Choroid plexus epithelial cell (primary cell): ENCODE measurements at regions not wholly inside any gene's neighbourhood (a gene's known extent, or its start where the extent isn't known, plus 50 kb on each side); places are given as distances from the start of the nearest gene placed in this dataset.

Source experiments
- DNase-seq: peaks from one replicate; pipeline ENCODE4 v3.0.0-alpha.2; 2010; ENCODE audit warnings: low read depth
- H3K4me3 ChIP-seq: 2 replicates; pipeline ENCODE4 v1.5.1; 2011; ENCODE audit warnings: low read depth, mild to moderate bottlenecking, control low read depth, low read length, moderate library complexity
- TF ChIP-seq, protein P1 (sequence below): conservative IDR thresholded peaks from 2 replicates; pipeline ENCODE4 v1.5.1; 2011; ENCODE audit warnings: low read depth, mild to moderate bottlenecking, control low read depth, inconsistent platforms, low read length, moderate library complexity

DNA sequence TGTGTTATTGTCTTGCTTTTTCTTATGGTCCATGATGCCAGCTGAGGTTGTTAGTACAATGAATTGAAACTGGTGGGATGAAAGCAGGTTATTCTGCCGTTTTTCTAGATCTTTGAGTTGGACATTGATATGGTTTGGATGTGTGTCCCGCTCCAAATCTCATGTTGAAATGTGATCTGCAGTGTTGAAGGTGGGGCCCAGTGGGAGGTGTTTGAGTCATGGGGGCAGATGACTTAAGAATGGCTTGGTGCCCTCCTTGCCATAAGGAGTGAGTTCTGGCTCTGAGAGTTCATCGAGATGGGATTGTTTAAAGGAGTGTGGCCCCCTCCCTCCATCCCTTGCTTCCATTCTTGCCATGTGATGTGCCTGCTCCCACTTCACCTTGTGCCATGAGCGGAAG, 80.3 kb upstream of the PIAS1 start:
- TF ChIP-seq, protein P1, sequence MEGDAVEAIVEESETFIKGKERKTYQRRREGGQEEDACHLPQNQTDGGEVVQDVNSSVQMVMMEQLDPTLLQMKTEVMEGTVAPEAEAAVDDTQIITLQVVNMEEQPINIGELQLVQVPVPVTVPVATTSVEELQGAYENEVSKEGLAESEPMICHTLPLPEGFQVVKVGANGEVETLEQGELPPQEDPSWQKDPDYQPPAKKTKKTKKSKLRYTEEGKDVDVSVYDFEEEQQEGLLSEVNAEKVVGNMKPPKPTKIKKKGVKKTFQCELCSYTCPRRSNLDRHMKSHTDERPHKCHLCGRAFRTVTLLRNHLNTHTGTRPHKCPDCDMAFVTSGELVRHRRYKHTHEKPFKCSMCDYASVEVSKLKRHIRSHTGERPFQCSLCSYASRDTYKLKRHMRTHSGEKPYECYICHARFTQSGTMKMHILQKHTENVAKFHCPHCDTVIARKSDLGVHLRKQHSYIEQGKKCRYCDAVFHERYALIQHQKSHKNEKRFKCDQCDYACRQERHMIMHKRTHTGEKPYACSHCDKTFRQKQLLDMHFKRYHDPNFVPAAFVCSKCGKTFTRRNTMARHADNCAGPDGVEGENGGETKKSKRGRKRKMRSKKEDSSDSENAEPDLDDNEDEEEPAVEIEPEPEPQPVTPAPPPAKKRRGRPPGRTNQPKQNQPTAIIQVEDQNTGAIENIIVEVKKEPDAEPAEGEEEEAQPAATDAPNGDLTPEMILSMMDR = no peak
- H3K4me3 ChIP-seq = no peak overlapping the region
- DNase-seq = no peak

- TF ChIP-seq, protein P1 = no peak
Observed at GRCh38 chr15:67976506-67977073, 77.5 kb upstream of the PIAS1 start.

DNA sequence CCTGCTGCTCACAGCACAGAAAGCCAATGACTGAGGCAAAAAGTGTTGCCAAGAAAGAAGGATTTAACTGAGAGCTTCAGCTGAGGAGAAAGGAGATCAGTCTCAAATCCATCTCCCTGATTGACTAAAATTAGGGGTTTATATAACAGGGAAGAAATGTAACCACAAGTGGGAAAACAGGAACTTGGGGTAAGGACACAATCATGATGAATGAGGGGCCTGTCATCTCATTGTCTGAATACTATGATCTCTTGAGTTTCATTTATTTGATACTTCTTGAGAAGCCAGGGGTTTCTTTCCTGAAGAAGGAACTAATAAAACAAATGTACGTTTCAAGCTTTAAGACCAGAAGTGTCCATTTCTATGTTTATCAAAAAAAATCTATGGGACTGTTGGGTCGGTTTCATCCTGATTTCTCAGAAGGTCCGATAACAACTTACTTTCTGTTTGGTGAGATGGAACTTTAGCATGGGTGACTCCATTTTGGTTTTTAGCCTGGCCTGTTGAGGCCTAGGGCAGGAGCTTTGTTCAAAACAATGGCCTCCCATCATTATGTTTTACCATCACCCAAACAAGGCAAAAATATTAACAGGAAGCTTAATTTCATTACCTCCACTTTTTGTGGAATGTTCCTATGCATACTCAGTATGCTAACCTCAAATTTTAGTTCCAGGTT, 76.6 kb upstream of the PIAS1 start:
- H3K4me3 ChIP-seq = no peak overlapping the region
- no peak for DNase-seq
- TF ChIP-seq, protein P1 = no peak

More at GRCh38 chr15:67976506-67977073, 77.5 kb upstream of the PIAS1 start:
- H3K4me3 ChIP-seq = no peak overlapping the region
- no peak for DNase-seq

DNA sequence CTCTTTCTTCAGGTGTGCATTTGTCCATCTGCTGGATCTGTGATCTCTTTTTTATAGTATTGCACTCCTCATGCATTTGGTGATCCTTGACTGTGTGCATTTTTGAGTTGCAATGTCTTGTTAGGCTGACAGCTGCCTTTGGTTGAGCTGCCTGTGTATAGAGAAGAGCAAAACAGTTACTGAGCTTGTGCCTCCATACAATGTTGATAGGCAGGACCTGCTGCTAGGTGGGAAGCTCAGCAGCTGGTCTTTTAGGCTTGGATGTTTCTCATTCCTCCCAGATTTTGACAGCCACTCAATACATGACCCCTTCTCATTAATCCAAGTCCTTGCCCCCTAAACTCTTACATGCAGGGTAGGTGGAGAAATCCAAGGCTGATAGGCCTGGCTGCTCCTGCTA, 74.8 kb upstream of the PIAS1 start:
- TF ChIP-seq, protein P1 = no peak
- DNase-seq = no peak
- H3K4me3 ChIP-seq = no peak overlapping the region

GRCh38 chr15:67980171-67980570, 73.9 kb upstream of the PIAS1 start:
- DNase-seq = no peak
- TF ChIP-seq, protein P1 = no peak

GRCh38 chr15:67980773-67981685, 73.1 kb upstream of the PIAS1 start:
- no peak overlapping the region for H3K4me3 ChIP-seq
- no peak for DNase-seq
- TF ChIP-seq, protein P1 = no peak

More at GRCh38 chr15:67980171-67980570, 73.9 kb upstream of the PIAS1 start:
- H3K4me3 ChIP-seq = no peak overlapping the region
